HL-60 (cell line): ENCODE measurements at regions not wholly inside any gene's neighbourhood (a gene's known extent, or its start where the extent isn't known, plus 50 kb on each side); places are given as distances from the start of the nearest gene placed in this dataset.

Experiments
- DNase-seq, 2 experiments: peaks; one replicate each; pipeline ENCODE4 v3.0.0-alpha.2; 2010 to 2020; ENCODE audit warnings: low read depth in 1 of 2, low spot score in 1 of 2
- H3K27ac ChIP-seq: fragments of 250-450 bp; sonication (Bioruptor Pico); replicated peaks from 2 replicates; pipeline ENCODE4 v1.5.1; 2020; ENCODE audit warnings: mild to moderate bottlenecking, moderate library complexity
- H3K27me3 ChIP-seq: fragments of 250-450 bp; sonication (Bioruptor Pico); 2 replicates; pipeline ENCODE4 v1.5.1; 2021; ENCODE audit warnings: mild to moderate bottlenecking, moderate library complexity; ENCODE audit not compliant: insufficient read depth, poor library complexity, severe bottlenecking
- H3K4me3 ChIP-seq: replicated peaks from 2 replicates; pipeline ENCODE4 v1.5.1; 2011; ENCODE audit warnings: mild to moderate bottlenecking, control low read depth, low read length; ENCODE audit not compliant: insufficient read depth
- CTCF ChIP-seq: IDR thresholded peaks from one replicate; pipeline ENCODE4 v1.5.1; 2011; ENCODE audit warnings: low read length, control low read depth, inconsistent platforms; ENCODE audit not compliant: insufficient read depth
- GABPA ChIP-seq: IDR thresholded peaks from 2 replicates; pipeline ENCODE4 v1.6.1; 2012; ENCODE audit warnings: low read depth
- POLR2AphosphoS5 ChIP-seq: IDR thresholded peaks from 2 replicates; pipeline ENCODE4 v1.6.1; 2012; ENCODE audit warnings: low read depth
- REST ChIP-seq: IDR thresholded peaks from 2 replicates; pipeline ENCODE4 v1.6.1; 2012; ENCODE audit warnings: low read depth; ENCODE audit not compliant: insufficient replicate concordance
- SPI1 ChIP-seq: IDR thresholded peaks from 2 replicates; pipeline ENCODE4 v1.6.1; 2012; ENCODE audit warnings: low read depth, mild to moderate bottlenecking, borderline replicate concordance

GRCh38 chrX:107566604-107567262 is 61.6 kb upstream of the PRPS1 start:
- Histone ChIP-seq H3K27ac (no peak overlapping the region), H3K27me3 (no peaks in the 10 kb centered on the region), H3K4me3 (no peak overlapping the region)
- TF ChIP-seq POLR2AphosphoS5: no peak
- no peak for TF ChIP-seq GABPA
- no peak for TF ChIP-seq CTCF
- TF ChIP-seq SPI1: no peak
- no peak for TF ChIP-seq REST
- DNase-seq: no peak

GRCh38 chrX:107567370-107567769 is 60.9 kb upstream of the PRPS1 start:
- no peak for TF ChIP-seq SPI1
- H3K4me3 ChIP-seq: no peak overlapping the region
- H3K27me3 ChIP-seq: no peaks in the 10 kb centered on the region
- DNase-seq: no peak
- H3K27ac ChIP-seq: no peak overlapping the region

- Histone ChIP-seq H3K4me3 (no peak overlapping the region), H3K27ac (no peak overlapping the region), H3K27me3 (no peaks in the 10 kb centered on the region)
- no peak for DNase-seq
- no peak for TF ChIP-seq REST
- TF ChIP-seq CTCF: no peak
- TF ChIP-seq GABPA: no peak
- no peak for TF ChIP-seq POLR2AphosphoS5
- TF ChIP-seq SPI1: no peak
Measured at GRCh38 chrX:107571296-107571998, 56.9 kb upstream of the PRPS1 start.

- no peak for DNase-seq
- no peak overlapping the region for H3K4me3 ChIP-seq
- H3K27ac ChIP-seq: no peak overlapping the region
- TF ChIP-seq SPI1 (no peak), REST (no peak), CTCF (no peak), GABPA (no peak), POLR2AphosphoS5 (no peak)
- no peaks in the 10 kb centered on the region for H3K27me3 ChIP-seq
Measured at GRCh38 chrX:107573016-107573415, 55.3 kb upstream of the PRPS1 start.
